ENCODE measurements at regions not wholly inside any gene's neighbourhood (a gene's known extent, or its start where the extent isn't known, plus 50 kb on each side); places are given as distances from the start of the nearest gene placed in this dataset.

DNA sequence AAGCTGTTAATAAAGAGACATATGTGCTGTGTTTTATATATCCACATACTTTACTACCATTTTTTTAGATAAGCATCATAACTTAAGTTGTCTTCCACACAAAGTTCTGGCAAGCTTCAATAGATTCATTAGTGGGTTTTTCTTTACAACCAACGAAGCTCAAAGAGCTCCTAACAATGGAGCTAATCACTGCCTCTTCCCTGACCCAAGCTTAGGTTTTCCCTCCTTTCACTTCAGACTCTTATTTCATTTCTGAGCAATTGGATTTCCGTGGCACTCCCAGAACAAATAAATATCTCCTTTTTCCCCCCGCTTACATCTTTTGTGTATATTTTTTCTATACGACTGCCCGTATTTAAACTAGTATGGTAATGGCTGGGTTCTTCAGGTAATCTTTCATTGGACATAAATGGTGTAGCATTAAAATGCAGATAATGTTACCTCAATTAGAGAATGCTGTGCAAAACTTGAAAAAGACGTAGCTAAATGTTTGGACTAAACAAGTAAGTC lies 275.5 kb upstream of the TMEM161B start:
- no peak for DNase-seq (ENCODE audit: low read depth)

DNA sequence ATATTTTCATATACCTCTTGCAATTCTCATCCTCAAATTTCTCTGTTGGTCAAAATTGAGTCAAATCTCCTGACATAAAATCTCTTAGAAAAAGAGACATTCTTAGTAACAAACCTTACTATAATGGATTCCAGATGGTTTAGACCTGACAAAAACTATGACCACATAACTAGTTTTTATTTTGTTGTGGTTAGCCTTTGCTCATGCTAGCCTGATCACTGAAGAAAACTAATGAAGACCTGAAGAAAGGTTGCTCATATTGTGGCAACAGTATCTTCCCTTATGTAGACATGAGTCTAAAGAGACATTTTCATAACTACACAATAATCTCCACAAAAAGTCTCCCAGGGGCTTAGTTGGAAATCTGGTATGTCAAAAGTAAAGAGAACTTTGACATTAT lies 274.1 kb upstream of the TMEM161B start:
- DNase-seq (ENCODE audit: low read depth): no peak

- DNase-seq (ENCODE audit: low read depth): no peak
Observed at GRCh38 chr5:88540471-88541115, 271.9 kb upstream of the TMEM161B start.

GRCh38 chr5:88539693-88540365 lies 271.2 kb upstream of the TMEM161B start:
- DNase-seq (ENCODE audit: low read depth): no peak

DNA sequence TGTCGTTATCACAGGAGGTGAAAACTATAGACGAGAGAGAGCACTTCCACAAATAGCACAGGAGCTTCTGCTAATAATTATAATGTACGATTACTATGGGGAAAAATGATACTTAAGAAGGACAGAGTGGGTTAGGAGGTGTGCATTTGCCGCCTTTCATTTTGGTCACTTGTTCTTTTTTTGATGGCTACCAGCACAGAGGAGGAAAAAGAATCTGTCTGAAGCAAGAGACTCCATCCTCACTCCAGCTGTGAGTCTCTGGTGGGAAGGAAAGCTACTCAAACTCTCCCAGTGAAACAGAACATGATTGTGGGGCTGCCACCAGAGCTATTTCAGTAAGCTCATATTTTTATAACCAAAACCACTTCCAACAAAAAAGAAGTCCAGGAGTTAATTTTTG lies 270.4 kb upstream of the TMEM161B start:
- no peak for DNase-seq (ENCODE audit: low read depth)

- peak; percentile 44 for DNase-seq (ENCODE audit: low read depth)
Observed at GRCh38 chr5:88536146-88536545, 267.5 kb upstream of the TMEM161B start.

GRCh38 chr5:88524941-88525340 lies 256.3 kb upstream of the TMEM161B start:
- DNase-seq (ENCODE audit: low read depth): no peak

GRCh38 chr5:88519066-88519465 lies 250.4 kb upstream of the TMEM161B start:
- no peak for DNase-seq (ENCODE audit: low read depth)

DNA sequence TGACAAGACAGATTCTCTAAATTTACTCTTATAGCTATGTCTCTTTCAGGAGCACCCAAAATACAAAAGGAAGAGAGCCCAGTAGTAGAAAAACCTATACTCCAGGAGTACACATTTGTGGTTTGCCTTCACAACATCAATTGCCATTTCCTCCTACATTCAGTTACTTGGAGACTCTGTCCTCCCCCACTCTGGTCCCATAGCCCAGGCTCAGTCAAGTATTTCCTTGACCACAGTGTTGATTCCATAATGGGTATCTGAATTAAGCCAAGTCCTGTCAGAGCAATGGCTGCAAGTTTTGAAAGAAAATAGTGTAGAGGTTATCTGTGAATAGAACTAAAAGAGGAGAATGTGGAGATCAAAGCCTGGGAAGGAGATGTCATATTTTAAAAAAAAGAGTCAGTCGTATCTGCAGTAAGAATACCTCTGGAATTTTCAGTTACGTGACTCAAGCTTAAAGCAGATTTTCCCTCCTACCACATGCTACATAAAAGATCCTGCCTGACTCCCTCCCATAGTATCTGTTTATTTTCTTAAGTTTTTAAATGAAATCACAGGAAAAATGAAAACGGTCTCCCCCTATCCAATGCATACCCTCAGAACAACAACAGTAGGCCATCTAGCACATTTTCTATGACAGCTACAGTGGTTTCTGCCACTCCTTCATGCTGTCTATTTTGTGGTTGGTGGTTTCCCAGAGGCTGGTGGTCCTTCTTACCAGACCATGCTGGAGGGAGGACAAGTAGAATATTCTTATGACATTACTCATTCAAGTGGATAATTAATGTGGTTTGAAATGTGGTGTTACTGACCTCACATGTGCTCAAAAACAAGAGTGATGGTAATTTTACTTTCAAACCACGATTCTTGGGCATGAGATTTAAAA lies 249.7 kb upstream of the TMEM161B start:
- peak; percentile 63 for DNase-seq (ENCODE audit: low read depth)

DNA sequence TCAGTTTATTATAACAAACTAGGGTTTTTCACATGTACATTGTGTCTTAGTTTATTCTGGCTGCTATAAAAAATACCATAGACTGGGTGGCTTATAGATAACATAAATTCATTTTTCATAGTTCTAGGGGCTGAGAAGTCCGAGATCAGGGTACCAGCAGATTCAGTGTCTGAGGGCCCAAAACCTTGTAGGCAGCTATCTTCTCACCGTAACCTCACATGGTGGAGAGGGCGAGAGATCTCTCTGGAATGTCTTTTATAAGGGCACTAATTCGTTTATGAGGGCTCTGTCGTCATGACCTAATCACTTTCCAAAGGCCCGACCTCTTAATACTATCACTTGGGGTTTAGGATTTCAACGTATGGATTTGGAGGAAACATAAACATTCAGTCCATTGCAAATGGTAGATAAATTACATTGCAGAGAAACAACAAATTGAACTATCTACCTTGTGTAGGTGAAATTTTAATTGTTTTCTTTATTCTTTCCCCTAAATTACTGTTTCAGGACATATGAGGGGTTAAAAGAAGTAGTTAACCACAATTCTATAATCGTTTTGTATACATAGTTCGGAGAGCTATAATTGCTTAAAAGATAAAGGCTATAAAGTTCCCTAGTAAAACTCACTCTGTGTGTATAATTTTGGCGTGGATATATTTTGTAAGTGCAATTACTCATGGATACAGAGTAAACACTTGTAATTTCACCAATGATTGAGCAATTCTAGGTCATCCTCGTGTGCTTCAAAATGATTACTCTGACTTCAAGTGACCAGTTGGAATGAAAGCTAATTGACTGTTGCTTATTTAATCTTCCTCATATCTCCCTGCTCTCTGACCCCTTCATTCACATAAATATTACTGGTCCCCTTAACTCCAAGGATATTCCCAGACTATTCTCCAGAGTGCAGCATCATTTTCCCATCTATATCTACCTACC lies 247.5 kb upstream of the TMEM161B start:
- no peak for DNase-seq (ENCODE audit: low read depth)

DNA sequence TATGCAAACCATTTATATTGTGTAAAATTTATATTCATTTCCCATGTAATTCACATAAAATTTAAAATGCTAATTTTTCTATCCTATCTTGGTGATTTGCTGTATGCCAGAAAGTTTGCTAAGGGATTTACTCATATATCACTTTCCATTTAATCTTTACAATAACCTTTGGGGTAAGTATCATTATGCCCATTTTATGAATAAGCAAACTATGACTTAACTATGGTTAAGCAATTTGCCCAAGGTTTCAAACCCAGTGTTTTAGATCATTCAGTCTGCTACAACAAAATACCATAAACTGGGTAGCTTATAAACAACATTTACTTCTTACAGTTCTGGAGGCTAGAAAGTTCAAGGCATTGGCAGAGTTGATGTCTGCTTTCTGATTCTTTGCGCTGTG lies 246.4 kb upstream of the TMEM161B start:
- DNase-seq (ENCODE audit: low read depth): no peak

DNA sequence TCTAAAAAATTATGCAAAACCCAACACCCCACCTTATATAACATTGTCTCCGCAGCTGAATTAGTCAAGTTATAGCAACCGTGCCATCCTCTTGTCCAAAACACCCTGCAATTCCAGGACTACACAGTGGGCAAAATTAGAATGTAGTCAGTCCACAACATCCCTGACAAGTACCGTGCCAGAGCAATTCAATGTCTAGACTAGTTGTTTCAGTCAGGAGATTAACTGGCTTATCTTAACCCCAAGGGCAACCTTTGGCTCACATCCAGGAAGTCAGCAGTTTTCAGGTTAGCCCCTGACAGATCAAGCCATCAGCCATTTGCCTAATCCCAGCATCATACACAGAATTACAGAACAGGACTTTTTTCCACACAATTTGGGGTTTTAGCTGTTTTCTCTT lies 240.8 kb upstream of the TMEM161B start:
- no peak for DNase-seq (ENCODE audit: low read depth)

DNA sequence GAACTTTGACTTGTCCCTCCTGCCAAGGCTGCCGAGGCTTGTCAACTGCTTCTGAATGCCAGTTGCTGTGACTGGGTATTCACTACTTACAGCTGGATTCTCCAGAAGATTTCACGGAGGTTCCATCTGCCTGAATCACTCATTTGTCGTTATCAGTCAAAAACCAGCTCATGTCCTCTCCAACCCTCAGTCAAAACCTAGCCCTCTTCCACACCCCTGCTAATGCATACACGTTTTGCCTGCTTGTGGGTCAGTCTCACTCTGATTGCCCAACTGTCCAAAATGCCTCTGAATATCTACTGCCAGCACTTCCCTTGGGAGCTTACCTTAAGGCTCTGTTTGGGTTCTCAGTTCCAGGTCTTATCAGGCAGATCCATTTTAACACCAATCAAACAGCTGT lies 238.6 kb upstream of the TMEM161B start:
- no peak for DNase-seq (ENCODE audit: low read depth)

DNA sequence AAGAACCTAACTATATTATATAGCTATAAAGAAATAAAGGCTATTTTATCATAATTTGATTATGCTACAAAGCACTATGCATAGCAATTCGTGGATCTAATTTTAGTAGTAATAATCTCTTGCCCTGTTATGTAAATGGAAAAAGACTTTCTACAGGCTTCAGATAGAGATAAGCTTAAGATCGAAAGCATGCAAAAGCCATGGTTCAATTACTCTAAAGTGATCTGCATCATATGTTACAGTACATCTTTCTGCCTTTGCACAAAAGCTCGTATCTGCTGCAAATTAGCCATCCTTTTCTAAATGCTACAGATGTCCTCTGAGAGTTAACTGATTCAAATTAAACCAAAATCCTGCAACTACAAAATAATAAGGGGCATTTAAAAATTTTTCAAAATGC lies 234.8 kb upstream of the TMEM161B start:
- DNase-seq (ENCODE audit: low read depth): no peak

- peak; percentile 13 for DNase-seq (ENCODE audit: low read depth)
Observed at GRCh38 chr5:88503041-88503345, 234.3 kb upstream of the TMEM161B start.

- peak; percentile 33 for DNase-seq (ENCODE audit: low read depth)
Observed at GRCh38 chr5:88502179-88503040, 233.8 kb upstream of the TMEM161B start.

- no peak for DNase-seq (ENCODE audit: low read depth)
Observed at GRCh38 chr5:88495810-88496209, 227.2 kb upstream of the TMEM161B start.

- no peak for DNase-seq (ENCODE audit: low read depth)
Observed at GRCh38 chr5:88490874-88491273, 222.2 kb upstream of the TMEM161B start.

DNA sequence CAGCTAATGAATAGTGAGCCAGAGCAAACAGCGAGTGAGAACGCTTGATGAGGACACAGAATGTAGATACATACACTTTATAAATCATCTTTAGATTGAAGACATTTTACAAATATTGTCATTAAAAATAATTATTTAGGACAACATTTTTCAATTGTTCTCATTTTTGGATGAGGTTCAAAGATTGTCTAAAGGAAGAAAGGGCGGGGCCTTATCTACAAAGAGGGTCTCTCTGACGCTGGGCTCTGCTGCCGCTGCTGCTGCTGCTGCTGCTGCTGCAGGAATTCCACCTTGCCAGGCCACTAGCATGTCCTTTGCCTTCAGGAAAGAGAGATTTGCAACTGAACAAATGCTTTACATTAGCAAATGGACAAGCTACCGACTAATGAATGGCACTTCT lies 220.7 kb upstream of the TMEM161B start:
- no peak for DNase-seq (ENCODE audit: low read depth)

GRCh38 chr5:88488561-88488960 lies 219.9 kb upstream of the TMEM161B start:
- DNase-seq (ENCODE audit: low read depth): no peak
